Mucosa of rectum (tissue), 2 donors: ENCODE measurements at regions not wholly inside any gene's neighbourhood (a gene's known extent, or its start where the extent isn't known, plus 50 kb on each side); places are given as distances from the start of the nearest gene placed in this dataset.

ENCODE experiments used
- H3K27ac ChIP-seq, 2 donors: one replicate each; pipeline ENCODE4 v1.7.0; 2013; ENCODE audit warnings: inconsistent platforms in 2 of 2, low read depth in 2 of 2, low read length in 2 of 2
- H3K27me3 ChIP-seq, 2 donors: one replicate each; pipeline ENCODE4 v1.7.0; 2013; ENCODE audit warnings: low read length in 2 of 2; ENCODE audit not compliant: control insufficient read depth in 2 of 2, insufficient read depth in 2 of 2
- H3K36me3 ChIP-seq, 2 donors: one replicate each; pipeline ENCODE4 v1.7.0; 2013; ENCODE audit warnings: low read length in 2 of 2; ENCODE audit not compliant: control insufficient read depth in 2 of 2, insufficient read depth in 2 of 2
- H3K4me1 ChIP-seq, 2 donors: one replicate each; pipeline ENCODE4 v1.7.0; 2013; ENCODE audit warnings: low read length in 2 of 2, mild to moderate bottlenecking in 1 of 2; ENCODE audit not compliant: control insufficient read depth in 2 of 2, insufficient read depth in 2 of 2
- H3K4me3 ChIP-seq, 2 donors: one replicate each; pipeline ENCODE4 v1.7.0; 2013; ENCODE audit warnings: low read length in 2 of 2
- H3K9ac ChIP-seq, 2 donors: one replicate each; pipeline ENCODE4 v1.7.0; 2013; ENCODE audit warnings: low read length in 2 of 2, low read depth in 1 of 2, mild to moderate bottlenecking in 1 of 2
- H3K9me3 ChIP-seq, 2 donors: one replicate each; pipeline ENCODE4 v1.7.0; 2013; ENCODE audit warnings: low read length in 2 of 2; ENCODE audit not compliant: control insufficient read depth in 2 of 2
- donor health status: healthy.
- donor health status: Normal muscosa, but diverticular disease.

DNA sequence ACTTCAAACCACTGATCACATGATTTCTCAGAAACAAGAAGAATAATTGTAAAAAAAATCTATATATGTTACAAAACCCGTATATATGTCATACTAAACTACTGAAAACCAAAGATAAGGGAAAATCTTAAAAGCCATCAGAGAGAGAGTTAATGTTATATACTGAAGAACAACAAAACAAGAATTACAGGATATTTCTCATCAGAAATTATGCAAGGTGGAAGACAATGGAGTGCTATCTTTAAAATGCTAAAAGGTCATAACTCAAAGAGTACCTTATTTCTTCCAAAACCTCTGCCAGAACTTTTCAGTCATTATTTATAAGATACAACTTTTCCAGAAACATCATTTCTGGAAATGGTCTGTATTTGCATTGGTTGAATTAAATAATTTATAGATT, 256.8 kb downstream of the RBM26 start:
- H3K4me3 ChIP-seq, result no peak overlapping the region
- no peaks in the 10 kb centered on the region for H3K4me1 ChIP-seq
- no peak overlapping the region for H3K27ac ChIP-seq
- no peak overlapping the region for H3K9ac ChIP-seq
- no peaks in the 10 kb centered on the region for H3K27me3 ChIP-seq
- no peaks in the 10 kb centered on the region for H3K36me3 ChIP-seq
- H3K9me3 ChIP-seq, result no peaks in the 10 kb centered on the region

DNA sequence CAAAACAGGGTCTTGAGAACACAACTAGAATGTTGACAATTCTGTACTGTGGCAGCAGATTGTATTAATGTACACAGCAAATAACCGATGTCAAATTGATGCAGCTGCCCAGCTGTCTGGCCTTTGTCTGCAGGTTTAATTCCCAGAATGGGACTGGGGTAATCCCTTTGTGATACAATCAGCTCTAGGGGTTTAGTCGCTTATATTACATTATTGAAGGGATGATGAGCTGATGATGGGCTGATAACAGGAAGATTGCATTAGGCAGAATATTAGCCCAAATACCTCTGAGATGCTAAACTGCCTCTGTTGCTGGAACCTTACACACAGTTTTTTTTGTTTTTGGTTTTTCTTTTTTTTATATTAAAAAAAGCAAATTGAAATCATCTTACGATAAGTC, 265.0 kb downstream of the RBM26 start:
- Histone ChIP-seq H3K27me3 (no peaks in the 10 kb centered on the region), H3K4me1 (no peaks in the 10 kb centered on the region), H3K9ac (no peak overlapping the region), H3K36me3 (no peaks in the 10 kb centered on the region), H3K27ac (no peak overlapping the region), H3K9me3 (no peaks in the 10 kb centered on the region), H3K4me3 (no peak overlapping the region)

DNA sequence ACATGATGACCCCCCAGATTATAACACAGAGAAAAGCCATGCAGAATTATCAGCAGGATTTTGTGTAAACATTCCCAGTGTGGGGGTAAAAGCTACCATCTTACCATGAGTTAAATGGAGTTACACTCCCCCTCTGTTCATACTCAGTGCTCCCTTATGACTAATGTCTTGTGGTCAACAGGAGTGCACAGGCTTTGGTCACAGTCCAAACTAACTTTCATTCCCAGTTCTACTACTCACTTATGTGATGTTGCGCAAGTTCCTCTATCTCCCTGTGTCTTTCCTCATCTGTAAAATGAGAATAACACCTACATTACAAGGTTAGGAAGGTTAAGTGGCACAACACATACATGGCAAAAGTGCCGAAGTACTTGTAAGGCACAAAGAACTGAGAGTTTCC, 277.9 kb downstream of the RBM26 start:
- no peaks in the 10 kb centered on the region for H3K27me3 ChIP-seq

DNA sequence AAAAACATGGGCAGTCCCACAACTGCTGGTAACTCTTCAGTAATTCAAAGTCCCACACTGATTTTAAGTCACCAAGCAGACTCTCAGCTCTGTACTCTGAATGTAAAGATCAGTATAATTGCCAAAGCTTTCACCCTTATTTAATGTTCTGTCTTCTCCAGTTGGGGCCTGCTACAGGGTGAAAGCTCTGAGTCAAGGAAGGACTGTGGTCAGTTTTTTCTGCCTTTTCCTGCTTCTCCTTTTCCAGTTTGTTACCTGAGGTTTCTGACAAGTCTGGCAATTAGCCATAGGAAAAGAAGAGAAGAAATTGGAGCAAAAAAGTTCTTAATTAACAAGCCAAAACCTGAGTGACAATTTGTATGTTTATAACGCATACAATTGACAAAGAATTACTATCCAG, 279.3 kb downstream of the RBM26 start:
- Histone ChIP-seq H3K9me3 (no peaks in the 10 kb centered on the region), H3K4me3 (no peak overlapping the region), H3K4me1 (no peaks in the 10 kb centered on the region), H3K9ac (no peak overlapping the region), H3K27ac (no peak overlapping the region), H3K36me3 (no peaks in the 10 kb centered on the region), H3K27me3 (no peaks in the 10 kb centered on the region)

More for the DNA sequence above, 277.9 kb downstream of the RBM26 start:
- no peaks in the 10 kb centered on the region for H3K36me3 ChIP-seq
- H3K9ac ChIP-seq, result no peak overlapping the region
- H3K27ac ChIP-seq, result no peak overlapping the region
- no peak overlapping the region for H3K4me3 ChIP-seq
- no peaks in the 10 kb centered on the region for H3K9me3 ChIP-seq
- no peaks in the 10 kb centered on the region for H3K4me1 ChIP-seq

DNA sequence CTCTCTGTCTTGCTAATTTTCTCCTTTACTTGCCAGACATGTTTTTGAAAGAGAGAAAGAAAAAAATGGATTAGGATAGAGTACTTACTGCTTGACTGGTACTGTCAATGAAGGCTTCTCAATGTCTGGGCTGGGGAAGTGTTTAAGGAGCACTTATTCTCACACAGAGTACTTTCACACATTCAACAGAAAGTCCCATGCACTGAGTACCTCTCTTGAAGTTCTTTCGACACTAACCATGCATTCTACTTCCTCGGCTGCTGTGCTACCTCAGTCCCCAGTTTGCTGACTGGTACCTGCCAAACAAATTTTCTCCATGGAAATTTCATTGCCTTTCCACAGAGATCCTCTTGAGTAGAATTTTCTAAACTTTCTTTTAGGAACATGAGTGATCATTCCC, 281.9 kb downstream of the RBM26 start:
- Histone ChIP-seq H3K36me3 (no peaks in the 10 kb centered on the region), H3K9ac (no peak overlapping the region)

DNA sequence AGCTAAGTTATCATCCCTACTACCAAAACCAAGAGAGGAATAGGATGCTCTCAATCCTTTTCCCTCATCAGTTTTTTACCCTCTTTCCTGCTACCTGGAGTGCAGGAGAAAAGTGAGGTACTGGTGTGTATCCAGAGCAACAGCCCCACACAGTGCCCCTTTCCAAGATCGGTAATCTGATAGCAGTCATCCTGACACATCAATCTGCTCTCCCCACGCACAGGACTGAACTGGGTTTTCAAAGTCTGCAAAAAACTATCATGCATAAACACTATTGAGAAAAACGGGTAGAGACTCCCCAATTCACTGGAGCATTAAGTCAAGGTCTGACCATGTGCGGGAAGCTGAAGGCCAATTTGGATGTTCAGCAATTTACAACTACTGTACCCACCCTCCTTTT, 284.8 kb downstream of the RBM26 start:
- Histone ChIP-seq H3K36me3 (no peaks in the 10 kb centered on the region), H3K27me3 (no peaks in the 10 kb centered on the region), H3K9ac (no peak overlapping the region), H3K9me3 (no peaks in the 10 kb centered on the region), H3K4me3 (no peak overlapping the region), H3K27ac (no peak overlapping the region), H3K4me1 (no peaks in the 10 kb centered on the region)

More for the DNA sequence above, 281.9 kb downstream of the RBM26 start:
- no peaks in the 10 kb centered on the region for H3K27me3 ChIP-seq
- no peaks in the 10 kb centered on the region for H3K9me3 ChIP-seq
- no peaks in the 10 kb centered on the region for H3K4me1 ChIP-seq
- no peak overlapping the region for H3K4me3 ChIP-seq
- H3K27ac ChIP-seq, result no peak overlapping the region

DNA sequence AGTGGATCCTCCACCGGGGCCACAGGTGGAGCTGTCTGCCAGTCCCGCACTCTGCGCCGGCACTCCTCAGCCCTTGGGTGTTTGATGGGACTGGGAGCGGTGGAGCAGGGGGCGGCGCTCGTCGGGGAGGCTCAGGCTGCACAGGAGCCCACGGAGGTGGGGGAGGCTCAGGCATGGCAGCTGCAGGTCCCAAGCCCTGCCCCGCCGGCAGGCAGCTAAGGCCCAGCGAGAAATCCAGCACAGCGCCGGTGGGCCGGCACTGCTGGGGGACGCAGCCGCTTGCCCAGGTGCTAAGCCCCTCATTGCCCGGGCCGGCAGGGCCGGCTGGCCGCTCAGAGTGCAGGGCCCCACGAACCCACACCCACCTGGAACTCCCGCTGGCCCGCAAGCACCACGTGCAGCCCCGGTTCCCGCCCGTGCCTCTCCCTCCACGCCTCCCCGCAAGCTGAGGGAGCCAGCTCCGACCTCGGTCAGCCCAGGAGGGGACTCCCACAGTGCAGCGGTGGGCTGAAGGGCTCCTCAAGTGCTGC, 286.4 kb downstream of the RBM26 start:
- Histone ChIP-seq H3K4me3 (no peak overlapping the region), H3K9me3 (no peaks in the 10 kb centered on the region), H3K9ac (no peak overlapping the region), H3K27me3 (no peaks in the 10 kb centered on the region), H3K36me3 (no peaks in the 10 kb centered on the region), H3K4me1 (no peaks in the 10 kb centered on the region), H3K27ac (no peak overlapping the region)

DNA sequence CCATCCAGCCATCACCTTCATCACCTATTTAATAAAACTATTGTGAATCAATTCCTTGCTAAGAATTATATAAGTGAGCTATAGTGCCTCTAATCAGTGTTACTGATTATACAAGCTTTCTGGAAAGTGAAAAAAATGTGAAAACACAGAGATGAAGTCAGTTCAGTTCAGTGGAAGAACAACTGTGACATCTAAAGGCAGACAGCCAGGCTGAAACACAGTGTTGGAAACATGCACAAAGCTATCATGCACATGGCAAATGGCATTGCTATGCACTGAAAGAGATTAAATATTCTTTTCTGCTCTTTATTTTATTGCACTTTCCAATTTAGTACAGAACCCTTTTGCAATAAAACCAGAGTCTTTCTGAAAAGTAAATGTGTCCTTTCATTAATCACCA, 294.0 kb downstream of the RBM26 start:
- H3K9ac ChIP-seq, result no peak overlapping the region

DNA sequence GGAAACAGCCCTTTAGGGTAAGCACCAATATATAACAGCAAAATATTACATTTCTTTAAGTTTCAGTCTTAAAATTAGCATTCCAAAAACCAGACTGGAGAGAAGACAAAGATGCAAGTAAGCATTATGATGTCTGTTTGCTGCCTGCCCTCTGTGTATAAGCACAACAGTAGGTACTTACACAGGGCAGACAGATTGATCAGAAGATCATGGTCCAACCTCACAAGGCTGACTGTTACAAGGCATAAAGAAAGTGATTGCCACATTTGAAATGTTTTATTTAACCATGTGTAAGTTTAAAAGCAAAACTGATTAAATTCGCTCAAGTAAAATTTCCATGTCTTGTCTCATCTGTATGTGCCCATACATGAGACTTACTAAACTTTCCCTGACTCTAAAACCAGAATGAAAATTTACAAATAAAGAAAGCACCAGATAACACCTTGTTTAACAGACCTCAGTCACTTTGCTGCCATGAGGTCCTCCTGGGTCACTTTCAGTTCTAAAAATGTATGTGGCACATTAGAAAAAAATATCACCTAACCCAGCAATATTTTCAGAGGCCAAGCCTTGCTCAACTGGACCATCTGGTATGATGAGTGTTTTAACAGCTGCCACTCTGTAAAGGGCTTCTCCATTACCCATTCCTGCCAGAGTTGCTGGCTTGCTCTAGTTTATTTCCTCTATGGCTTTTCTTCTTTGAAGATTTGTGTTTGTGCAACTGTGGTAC, 297.0 kb downstream of the RBM26 start:
- H3K27me3 ChIP-seq, result no peaks in the 10 kb centered on the region
- no peaks in the 10 kb centered on the region for H3K4me1 ChIP-seq
- H3K9ac ChIP-seq, result no peak overlapping the region

More for the DNA sequence above, 294.0 kb downstream of the RBM26 start:
- Histone ChIP-seq H3K4me1 (no peaks in the 10 kb centered on the region), H3K27me3 (no peaks in the 10 kb centered on the region), H3K4me3 (no peak overlapping the region), H3K36me3 (no peaks in the 10 kb centered on the region), H3K27ac (no peak overlapping the region), H3K9me3 (no peaks in the 10 kb centered on the region)

DNA sequence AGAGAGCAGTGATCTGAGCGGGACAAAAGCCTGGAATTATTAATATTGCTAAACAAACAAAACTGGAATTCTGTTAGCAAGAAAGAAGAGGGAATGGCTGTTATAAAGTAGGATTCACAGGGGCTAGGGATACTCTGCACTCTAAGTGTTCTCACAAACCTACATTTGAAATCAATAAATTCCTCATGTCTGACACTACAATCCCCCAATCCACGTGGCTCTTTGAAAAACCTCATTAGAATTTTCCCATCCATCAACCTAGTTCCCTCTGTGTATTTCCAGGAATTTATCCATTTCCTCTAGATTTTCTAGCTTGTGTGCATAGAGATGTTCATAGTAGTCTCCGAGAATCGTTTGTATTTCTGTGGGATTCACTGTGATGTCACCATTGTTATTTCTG, 307.5 kb downstream of the RBM26 start:
- Histone ChIP-seq H3K27ac (no peak overlapping the region), H3K9me3 (no peaks in the 10 kb centered on the region), H3K4me1 (no peaks in the 10 kb centered on the region), H3K36me3 (no peaks in the 10 kb centered on the region), H3K9ac (no peak overlapping the region), H3K4me3 (no peak overlapping the region), H3K27me3 (no peaks in the 10 kb centered on the region)

More for the DNA sequence above, 297.0 kb downstream of the RBM26 start:
- Histone ChIP-seq H3K4me3 (no peak overlapping the region), H3K27ac (no peak overlapping the region), H3K36me3 (no peaks in the 10 kb centered on the region), H3K9me3 (no peaks in the 10 kb centered on the region)
